Adrenal gland (tissue), 5 donors: ENCODE measurements at regions not wholly inside any gene's neighbourhood (a gene's known extent, or its start where the extent isn't known, plus 50 kb on each side); places are given as distances from the start of the nearest gene placed in this dataset.

ENCODE experiments used
- POLR2A ChIP-seq, 2 donors: fragments of 450-650 bp; IDR thresholded peaks; one replicate each; pipeline ENCODE4 v1.6.1; 2017; ENCODE audit warnings: antibody characterized with exemption in 2 of 2, mild to moderate bottlenecking in 2 of 2, moderate library complexity in 1 of 2
- TF ChIP-seq, protein P1 (sequence below), 6 experiments: fragments of 450-650 bp in 4 of 6; fragments of 200-600 bp in 2 of 6; sonication (generic) in 1 of 6; IDR thresholded peaks; 1 replicate in 5 of 6; 2 replicates in 1 of 6; pipeline versions ENCODE4 v1.5.1 to v1.8.0; 2016 to 2021; ENCODE audit warnings: antibody characterized with exemption in 6 of 6, mild to moderate bottlenecking in 2 of 6, moderate library complexity in 1 of 6
- donor health status: DM: no; HTN: no; CAD: no.

DNA sequence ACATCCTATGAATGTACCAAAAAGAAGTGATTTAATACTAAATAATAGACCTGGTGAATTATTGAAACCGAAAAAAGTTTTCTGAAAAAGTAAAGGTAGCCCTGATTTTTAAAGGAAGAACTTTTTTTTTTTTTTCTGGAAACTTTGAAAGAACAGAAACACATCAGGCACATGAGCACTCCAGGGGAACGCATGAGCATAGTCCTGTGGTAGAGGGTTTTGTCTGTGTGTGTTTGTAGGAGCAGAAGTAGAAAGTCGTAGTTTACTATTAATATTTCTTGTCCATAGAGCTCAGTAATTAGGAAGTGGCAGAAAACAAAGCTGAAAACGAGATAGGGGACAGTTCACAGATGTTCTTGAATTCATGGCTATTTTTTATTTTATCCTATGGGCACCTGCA, 1175.9 kb upstream of the B3GALT2 start:
- no peak for TF ChIP-seq POLR2A (IDR thresholded peaks at IDR 0.05)
- TF ChIP-seq, protein P1, sequence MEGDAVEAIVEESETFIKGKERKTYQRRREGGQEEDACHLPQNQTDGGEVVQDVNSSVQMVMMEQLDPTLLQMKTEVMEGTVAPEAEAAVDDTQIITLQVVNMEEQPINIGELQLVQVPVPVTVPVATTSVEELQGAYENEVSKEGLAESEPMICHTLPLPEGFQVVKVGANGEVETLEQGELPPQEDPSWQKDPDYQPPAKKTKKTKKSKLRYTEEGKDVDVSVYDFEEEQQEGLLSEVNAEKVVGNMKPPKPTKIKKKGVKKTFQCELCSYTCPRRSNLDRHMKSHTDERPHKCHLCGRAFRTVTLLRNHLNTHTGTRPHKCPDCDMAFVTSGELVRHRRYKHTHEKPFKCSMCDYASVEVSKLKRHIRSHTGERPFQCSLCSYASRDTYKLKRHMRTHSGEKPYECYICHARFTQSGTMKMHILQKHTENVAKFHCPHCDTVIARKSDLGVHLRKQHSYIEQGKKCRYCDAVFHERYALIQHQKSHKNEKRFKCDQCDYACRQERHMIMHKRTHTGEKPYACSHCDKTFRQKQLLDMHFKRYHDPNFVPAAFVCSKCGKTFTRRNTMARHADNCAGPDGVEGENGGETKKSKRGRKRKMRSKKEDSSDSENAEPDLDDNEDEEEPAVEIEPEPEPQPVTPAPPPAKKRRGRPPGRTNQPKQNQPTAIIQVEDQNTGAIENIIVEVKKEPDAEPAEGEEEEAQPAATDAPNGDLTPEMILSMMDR (IDR thresholded peaks at IDR 0.05): no peak
